ENCODE measurements at regions not wholly inside any gene's neighbourhood (a gene's known extent, or its start where the extent isn't known, plus 50 kb on each side); places are given as distances from the start of the nearest gene placed in this dataset.
"Not testable (repeated sequence)": the region's sequence is repeated elsewhere in the genome, so short reads cannot be mapped to it uniquely, and the experiment has no call there.

DNA sequence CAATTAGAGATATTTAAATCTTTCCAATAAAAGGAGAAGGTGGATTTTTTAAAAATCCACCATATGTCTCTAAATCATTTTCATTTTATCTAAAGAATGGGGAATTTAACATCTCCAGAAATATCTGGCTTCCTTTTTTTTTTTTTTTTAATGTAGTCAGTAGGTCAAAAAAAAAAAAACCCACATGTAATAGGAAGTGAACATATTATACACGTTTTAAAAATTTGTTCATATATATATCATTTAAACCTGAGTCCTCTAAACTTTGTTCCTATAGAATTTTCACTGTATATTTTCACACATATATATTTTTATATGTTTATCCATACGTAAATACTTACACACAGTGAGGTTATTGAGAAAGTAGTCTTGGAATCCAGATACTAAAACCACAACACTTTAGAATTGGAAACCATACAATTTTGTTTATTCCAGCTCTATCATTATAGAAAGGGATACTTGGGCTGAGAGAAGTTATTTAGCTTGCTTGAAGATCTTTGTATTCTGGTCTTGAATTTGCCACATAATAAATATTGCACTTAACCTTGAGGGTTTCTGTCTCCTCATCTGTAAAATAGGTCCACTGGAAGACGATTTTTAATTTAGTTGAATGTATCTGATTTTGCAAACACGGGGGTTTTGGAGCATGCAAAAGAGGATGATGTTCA is 62.1 kb upstream of the ZNF217 start:
- Mint-ChIP-seq H3K4me3 (peak overlapping the region; percentile 51), H3K9me3 (no peaks in the 10 kb centered on the region), H3K27ac (peak overlapping the region; percentile 98), H3K4me1 (ENCODE audit: low read depth) (peaks cover 55% of the 10 kb centered on the region), H3K36me3 (ENCODE audit: low read depth) (no peaks in the 10 kb centered on the region), H3K27me3 (no peaks in the 10 kb centered on the region)
- intact Hi-C loops (cut with micrococcal nuclease): loop anchor here (5.0 kb wide), 4 partner anchors 33 to 262 kb away; partner anchors contain the start of gene ZNF217

DNA sequence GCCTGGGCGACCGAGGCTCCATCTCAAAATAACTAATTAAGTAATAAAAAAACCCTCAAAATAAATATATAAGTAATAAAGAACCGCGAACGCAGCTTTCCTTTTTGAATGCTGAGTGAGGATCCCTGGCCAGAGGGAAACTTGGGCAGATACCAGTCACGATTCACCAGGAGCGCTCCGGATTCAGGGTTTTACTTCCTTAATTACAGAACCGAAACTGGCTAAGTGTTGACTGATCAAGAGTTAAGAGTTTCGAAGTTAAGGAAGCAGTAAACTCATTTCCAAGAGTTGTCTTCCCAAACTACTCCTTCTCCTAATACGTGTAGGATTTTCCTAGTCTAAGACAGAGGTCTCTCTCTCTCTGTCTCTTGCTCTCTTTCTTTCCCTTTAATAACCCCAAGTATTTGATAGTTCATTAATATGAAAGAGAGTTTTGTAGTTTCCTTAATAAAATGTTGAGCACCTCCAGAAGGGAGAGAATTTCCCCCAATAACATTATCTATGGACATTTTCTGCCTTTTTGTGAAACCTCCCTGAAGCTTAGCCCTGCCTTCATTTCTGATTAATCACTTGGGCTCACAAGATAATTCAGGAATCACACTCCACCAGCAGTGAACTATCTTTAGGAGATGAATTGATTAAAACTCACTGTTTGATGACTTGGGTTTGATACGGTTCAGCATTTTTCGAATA is 61.4 kb upstream of the ZNF217 start:
- intact Hi-C loops (cut with micrococcal nuclease): loop anchor here (5.0 kb wide), 4 partner anchors 33 to 262 kb away; partner anchors contain the start of gene ZNF217
- Mint-ChIP-seq H3K36me3 (ENCODE audit: low read depth) (no peaks in the 10 kb centered on the region), H3K4me3 (peak overlapping the region; percentile 51), H3K27me3 (no peaks in the 10 kb centered on the region), H3K4me1 (ENCODE audit: low read depth) (peaks cover 48% of the 10 kb centered on the region), H3K27ac (peak overlapping the region; percentile 98), H3K9me3 (no peaks in the 10 kb centered on the region)

DNA sequence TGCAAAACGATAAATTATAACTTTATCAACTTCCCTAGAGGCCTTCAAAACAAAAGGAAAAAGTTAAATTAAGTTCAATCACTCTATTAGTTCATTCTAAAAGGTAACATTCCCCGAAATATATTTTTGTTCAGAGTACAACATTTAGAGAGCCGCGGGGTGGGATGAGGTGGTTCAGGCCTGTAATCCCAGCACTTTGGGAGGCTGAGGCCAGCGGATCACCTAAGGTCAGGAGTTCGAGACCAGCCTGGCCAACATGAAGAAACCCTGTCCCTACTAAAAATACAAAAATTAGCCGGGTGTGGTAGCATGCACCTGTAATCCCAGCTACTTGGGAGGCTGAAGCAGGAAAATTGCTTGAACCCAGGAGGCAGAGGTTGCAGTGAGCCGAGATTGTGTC is 60.9 kb upstream of the ZNF217 start:
- intact Hi-C loops (cut with micrococcal nuclease); H3K27me3 Mint-ChIP-seq; H3K9me3 Mint-ChIP-seq; H3K4me3 Mint-ChIP-seq; H3K36me3 Mint-ChIP-seq (ENCODE audit: low read depth): not testable (repeated sequence)
- Mint-ChIP-seq H3K27ac (peak overlapping the region; percentile 98), H3K4me1 (ENCODE audit: low read depth) (peaks cover 46% of the 10 kb centered on the region)

DNA sequence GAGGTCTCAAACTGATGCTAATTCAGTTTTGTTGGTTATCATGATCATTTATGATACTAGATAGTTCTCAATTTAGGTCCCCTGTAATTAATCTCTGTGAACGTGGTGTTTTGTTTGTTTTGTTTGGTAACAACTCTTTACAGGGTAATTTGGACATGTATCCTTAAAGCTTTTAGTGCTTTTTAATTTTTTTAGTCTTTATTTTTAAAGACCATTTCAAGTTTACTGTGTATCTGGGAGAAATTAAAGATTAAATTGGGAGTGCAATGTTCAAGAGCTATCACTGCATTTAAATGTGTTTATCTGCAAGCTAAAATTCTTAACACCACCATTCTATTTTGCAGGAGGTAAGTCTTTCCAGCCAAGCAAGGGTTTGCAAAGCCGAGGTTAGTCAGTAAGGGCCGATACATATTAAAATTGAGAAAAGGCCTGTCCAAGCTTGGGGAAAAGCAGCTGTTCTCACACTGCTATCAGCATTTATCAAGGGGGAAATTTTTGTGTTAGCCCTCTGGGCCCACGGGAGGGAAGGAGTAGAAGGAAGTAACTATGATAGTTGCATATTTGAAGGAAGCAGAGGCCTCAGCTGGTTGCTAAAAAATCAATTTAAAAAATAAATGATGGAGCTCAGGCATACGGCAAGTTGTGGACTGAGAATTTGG is 59.3 kb upstream of the ZNF217 start:
- Mint-ChIP-seq H3K4me1 (ENCODE audit: low read depth) (peaks cover 40% of the 10 kb centered on the region), H3K4me3 (no peak overlapping the region), H3K27me3 (no peaks in the 10 kb centered on the region), H3K9me3 (no peaks in the 10 kb centered on the region), H3K27ac (peak overlapping the region; percentile 98), H3K36me3 (ENCODE audit: low read depth) (no peaks in the 10 kb centered on the region)
- intact Hi-C loops (cut with micrococcal nuclease): no loop called here

DNA sequence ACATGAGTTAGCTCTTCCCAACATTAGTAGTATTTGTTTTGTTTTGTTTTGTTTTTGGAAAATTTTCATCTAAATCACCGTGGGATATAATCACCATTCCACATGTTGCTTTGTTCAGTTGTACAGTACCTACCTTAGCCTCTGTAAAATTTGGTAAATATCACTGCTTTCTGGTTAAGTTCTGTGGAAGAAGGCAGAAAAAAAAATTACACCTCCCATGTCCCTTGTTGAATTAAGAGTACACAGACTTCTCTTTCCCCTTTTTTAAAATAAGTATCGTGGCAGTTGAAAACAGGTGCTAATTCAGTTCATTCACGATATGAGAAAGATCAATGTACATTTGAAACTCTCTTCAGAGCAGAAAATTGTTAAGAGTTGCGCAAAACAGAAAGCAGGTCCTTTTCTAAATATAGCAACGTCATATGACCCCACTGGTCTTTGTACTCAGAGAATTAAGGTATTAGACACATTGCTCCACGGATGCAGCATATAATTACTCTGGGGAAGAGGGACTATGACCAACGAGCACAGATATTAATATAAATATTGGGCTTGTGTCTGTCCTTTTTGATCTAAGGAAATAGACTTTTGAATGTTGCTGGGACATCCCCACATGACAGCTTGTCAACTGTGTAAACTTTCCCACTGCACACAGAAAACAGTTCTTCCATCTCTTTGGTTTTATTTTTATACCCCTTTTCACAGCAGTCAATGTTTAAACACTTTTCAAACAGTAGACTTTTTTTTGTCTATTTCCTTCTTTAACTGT is 58.6 kb upstream of the ZNF217 start:
- Mint-ChIP-seq H3K9me3 (no peaks in the 10 kb centered on the region), H3K4me3 (peak overlapping the region; percentile 17), H3K27ac (peak overlapping the region; percentile 98), H3K27me3 (no peaks in the 10 kb centered on the region), H3K4me1 (ENCODE audit: low read depth) (peaks cover 33% of the 10 kb centered on the region), H3K36me3 (ENCODE audit: low read depth) (no peaks in the 10 kb centered on the region)
- intact Hi-C loops (cut with micrococcal nuclease): no loop called here

DNA sequence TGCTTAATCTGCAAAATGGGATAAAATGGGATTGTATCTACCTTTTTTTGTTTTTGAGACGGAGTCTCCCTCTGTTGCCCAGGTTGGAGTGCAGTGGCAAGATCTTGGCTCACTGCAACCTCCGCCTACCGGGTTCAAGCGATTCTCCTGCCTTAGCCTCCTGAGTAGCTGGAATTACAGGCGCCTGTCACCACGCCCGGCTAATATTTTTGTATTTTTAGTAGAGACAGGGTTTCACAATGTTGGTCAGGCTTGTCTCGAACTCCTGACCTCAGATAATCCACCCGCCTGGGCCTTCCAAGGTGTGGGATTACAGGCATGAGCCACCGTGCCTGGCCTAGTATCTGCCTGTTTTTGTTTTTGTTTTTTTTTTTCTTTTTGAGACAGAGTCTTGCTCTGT is 55.9 kb upstream of the ZNF217 start:
- peaks cover 28% of the 10 kb centered on the region for H3K4me1 Mint-ChIP-seq (ENCODE audit: low read depth)
- intact Hi-C loops (cut with micrococcal nuclease); H3K9me3 Mint-ChIP-seq; H3K4me3 Mint-ChIP-seq; H3K36me3 Mint-ChIP-seq (ENCODE audit: low read depth); H3K27me3 Mint-ChIP-seq: not testable (repeated sequence)
- peak overlapping the region; percentile 30 for H3K27ac Mint-ChIP-seq

DNA sequence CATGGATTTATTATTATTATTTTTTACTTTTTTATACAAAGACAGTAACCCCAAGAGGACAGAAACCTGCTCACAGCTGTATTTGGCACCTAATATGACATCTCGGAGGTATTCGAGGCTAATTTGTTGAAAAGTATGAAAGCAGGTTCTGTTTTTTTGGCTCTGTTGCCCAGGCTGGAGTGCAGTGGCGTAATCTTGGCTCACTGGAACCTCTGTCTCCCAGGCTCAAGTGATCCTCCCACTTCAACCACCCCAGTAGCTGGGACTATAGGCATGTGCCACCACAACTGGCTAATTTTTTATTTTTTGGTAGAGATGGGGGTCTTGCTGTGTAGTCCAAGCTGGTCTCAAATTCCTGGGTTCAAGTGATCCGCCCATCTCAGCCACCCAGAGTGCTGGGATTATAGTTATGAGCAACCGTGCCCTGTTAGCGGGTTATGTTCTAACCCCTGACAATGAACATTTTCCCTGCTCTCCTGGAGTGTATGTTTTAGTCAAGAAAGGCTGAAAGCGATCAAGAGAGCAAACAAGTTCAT is 53.7 kb upstream of the ZNF217 start:
- intact Hi-C loops (cut with micrococcal nuclease): no loop called here
- H3K36me3 Mint-ChIP-seq (ENCODE audit: low read depth): no peaks in the 10 kb centered on the region
- no peaks in the 10 kb centered on the region for H3K27me3 Mint-ChIP-seq
- H3K9me3 Mint-ChIP-seq: no peaks in the 10 kb centered on the region
- no peak overlapping the region for H3K4me3 Mint-ChIP-seq
- peak overlapping the region; percentile 47 for H3K27ac Mint-ChIP-seq
- H3K4me1 Mint-ChIP-seq (ENCODE audit: low read depth): peaks cover 23% of the 10 kb centered on the region

DNA sequence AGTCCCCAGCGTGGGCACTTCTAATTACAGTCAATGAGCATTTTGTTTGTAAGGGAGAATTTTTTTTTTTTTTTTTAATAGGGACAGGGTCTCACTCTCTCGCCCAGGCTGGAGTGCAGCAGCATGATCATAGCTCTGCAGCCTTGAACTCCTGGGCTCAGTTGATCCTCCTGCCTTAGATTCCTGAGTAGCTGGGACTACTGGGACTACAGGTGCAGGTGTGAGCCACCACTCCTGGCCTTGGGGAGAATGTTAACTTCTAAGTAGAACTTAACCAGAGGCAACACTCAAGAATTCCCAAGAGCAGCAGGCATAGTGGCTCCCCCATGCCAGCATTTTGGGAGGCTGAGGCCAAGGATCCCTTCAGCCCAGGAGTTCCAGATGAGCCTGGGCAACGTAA is 52.9 kb upstream of the ZNF217 start:
- peaks cover 24% of the 10 kb centered on the region for H3K4me1 Mint-ChIP-seq (ENCODE audit: low read depth)
- H3K4me3 Mint-ChIP-seq: no peak overlapping the region
- no peaks in the 10 kb centered on the region for H3K27me3 Mint-ChIP-seq
- no peaks in the 10 kb centered on the region for H3K9me3 Mint-ChIP-seq
- H3K36me3 Mint-ChIP-seq (ENCODE audit: low read depth): no peaks in the 10 kb centered on the region
- H3K27ac Mint-ChIP-seq: peak overlapping the region; percentile 47
- intact Hi-C loops (cut with micrococcal nuclease): no loop called here

DNA sequence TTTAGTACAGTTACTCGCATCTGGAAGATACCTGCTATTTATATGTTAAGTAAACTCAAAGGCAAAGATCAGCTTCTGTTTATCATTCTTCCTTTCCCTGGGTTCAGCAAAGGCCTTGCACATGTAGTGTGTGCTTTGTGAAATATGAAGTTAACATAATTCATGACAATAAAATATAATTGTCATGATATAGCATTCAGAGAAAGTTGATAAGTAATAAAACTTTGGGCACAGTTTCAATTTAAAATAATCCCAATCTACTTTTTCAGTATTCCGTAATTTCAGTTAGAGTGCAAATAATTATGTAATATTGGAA is 51.9 kb upstream of the ZNF217 start:
- intact Hi-C loops (cut with micrococcal nuclease): no loop called here
- no peaks in the 10 kb centered on the region for H3K9me3 Mint-ChIP-seq
- peaks cover 31% of the 10 kb centered on the region for H3K4me1 Mint-ChIP-seq (ENCODE audit: low read depth)
- H3K36me3 Mint-ChIP-seq (ENCODE audit: low read depth): no peaks in the 10 kb centered on the region
- no peak overlapping the region for H3K4me3 Mint-ChIP-seq
- H3K27me3 Mint-ChIP-seq: no peaks in the 10 kb centered on the region
- no peak overlapping the region for H3K27ac Mint-ChIP-seq

DNA sequence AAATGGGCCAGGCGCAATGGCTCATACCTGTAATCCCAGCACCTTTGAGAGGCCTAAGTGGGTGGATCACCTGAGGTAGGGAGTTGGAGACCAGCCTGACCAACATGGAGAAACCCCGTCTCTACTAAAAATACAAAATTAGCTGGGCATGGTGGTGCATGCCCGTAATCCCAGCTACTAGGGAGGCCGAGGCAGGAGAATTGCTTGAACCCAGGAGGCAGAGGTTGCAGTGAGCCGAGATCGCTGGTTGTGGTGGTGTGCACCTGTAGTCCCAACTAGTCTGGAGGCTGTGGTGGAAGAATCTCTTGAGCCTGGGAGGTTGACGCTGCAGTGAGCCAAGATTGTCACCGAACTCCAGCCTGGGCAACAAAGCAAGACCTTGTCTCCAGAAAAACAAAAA is 50.5 kb upstream of the ZNF217 start:
- not testable (repeated sequence) for H3K36me3 Mint-ChIP-seq (ENCODE audit: low read depth); H3K9me3 Mint-ChIP-seq; H3K27me3 Mint-ChIP-seq; H3K4me3 Mint-ChIP-seq
- peaks cover 41% of the 10 kb centered on the region for H3K4me1 Mint-ChIP-seq (ENCODE audit: low read depth)
- intact Hi-C loops (cut with micrococcal nuclease): loop anchor here (5.0 kb wide), 1 partner anchor 52 kb away; the partner anchor contains the start of gene ZNF217
- peak overlapping the region; percentile 91 for H3K27ac Mint-ChIP-seq
